ENCODE measurements at regions not wholly inside any gene's neighbourhood (a gene's known extent, or its start where the extent isn't known, plus 50 kb on each side); places are given as distances from the start of the nearest gene placed in this dataset.

- TF ChIP-seq CTCF (IDR thresholded peaks at IDR 0.05 in 2 of 3, conservative IDR thresholded peaks at IDR 0.05 in 1 of 3; ENCODE audit: control insufficient read depth in 2 of 3, extremely low read depth in 1 of 3, insufficient read depth in 1 of 3, low read depth in 3 of 3, low read length in 3 of 3) (no peak), POLR2AphosphoS5 (IDR thresholded peaks at IDR 0.05; ENCODE audit: low read length) (no peak), MXI1 (IDR thresholded peaks at IDR 0.05; ENCODE audit: low read depth, low read length) (no peak), ZBED1 (IDR thresholded peaks at IDR 0.05; ENCODE audit: borderline replicate concordance) (no peak), BRCA1 (IDR thresholded peaks at IDR 0.05; ENCODE audit: low read depth, low read length) (no peak)
Measured at GRCh38 chr7:84390845-84391244, 196.3 kb upstream of the SEMA3A start.

All from GM12878 (cell line).